ENCODE measurements at regions not wholly inside any gene's neighbourhood (a gene's known extent, or its start where the extent isn't known, plus 50 kb on each side); places are given as distances from the start of the nearest gene placed in this dataset.

GRCh38 chr14:95380350-95381042, 60.8 kb upstream of the CLMN start:
- Histone ChIP-seq H3K4me3 (no peak overlapping the region), H3K4me1 (ENCODE audit: control insufficient read depth in 1 of 2, low read depth in 2 of 2) (no peaks in the 10 kb centered on the region), H3K27ac (no peak overlapping the region), H3K27me3 (replicated peaks; ENCODE audit: insufficient read depth) (no peaks in the 10 kb centered on the region), H3K36me3 (no peaks in the 10 kb centered on the region), H3K9me3 (peaks cover 15% of the 10 kb centered on the region)
- no peak for ATAC-seq (ENCODE audit: insufficient number of reproducible peaks, low FRiP score, low read depth)
- no peak for TF ChIP-seq CTCF (IDR thresholded peaks at IDR 0.05)
- no peak for DNase-seq (ENCODE audit: low spot score)

GRCh38 chr14:95379634-95380033, 59.9 kb upstream of the CLMN start:
- ATAC-seq (ENCODE audit: insufficient number of reproducible peaks, low FRiP score, low read depth): no peak
- Histone ChIP-seq H3K36me3 (no peaks in the 10 kb centered on the region), H3K4me3 (no peak overlapping the region), H3K9me3 (peaks cover 15% of the 10 kb centered on the region), H3K27ac (no peak overlapping the region), H3K27me3 (replicated peaks; ENCODE audit: insufficient read depth) (no peaks in the 10 kb centered on the region), H3K4me1 (ENCODE audit: control insufficient read depth in 1 of 2, low read depth in 2 of 2) (no peaks in the 10 kb centered on the region)
- no peak for TF ChIP-seq CTCF (IDR thresholded peaks at IDR 0.05)
- no peak for DNase-seq (ENCODE audit: low spot score)

GRCh38 chr14:95375539-95376109, 55.9 kb upstream of the CLMN start:
- Histone ChIP-seq H3K27ac (no peak overlapping the region), H3K27me3 (replicated peaks; ENCODE audit: insufficient read depth) (no peaks in the 10 kb centered on the region), H3K4me1 (ENCODE audit: control insufficient read depth in 1 of 2, low read depth in 2 of 2) (no peaks in the 10 kb centered on the region), H3K9me3 (peaks cover 15% of the 10 kb centered on the region), H3K4me3 (no peak overlapping the region), H3K36me3 (no peaks in the 10 kb centered on the region)
- ATAC-seq (ENCODE audit: insufficient number of reproducible peaks, low FRiP score, low read depth): no peak
- DNase-seq (ENCODE audit: low spot score): no peak
- no peak for TF ChIP-seq CTCF (IDR thresholded peaks at IDR 0.05)

- Histone ChIP-seq H3K4me1 (ENCODE audit: control insufficient read depth in 1 of 2, low read depth in 2 of 2) (no peaks in the 10 kb centered on the region), H3K27ac (no peak overlapping the region), H3K9me3 (peaks cover 5% of the 10 kb centered on the region), H3K36me3 (no peaks in the 10 kb centered on the region), H3K4me3 (no peak overlapping the region), H3K27me3 (replicated peaks; ENCODE audit: insufficient read depth) (no peaks in the 10 kb centered on the region)
- TF ChIP-seq CTCF (IDR thresholded peaks at IDR 0.05): no peak
- ATAC-seq (ENCODE audit: insufficient number of reproducible peaks, low FRiP score, low read depth) (no peak), DNase-seq (ENCODE audit: low spot score) (no peak)
Observed at GRCh38 chr14:95374239-95374997, 54.7 kb upstream of the CLMN start.

- Histone ChIP-seq H3K4me3 (no peak overlapping the region), H3K27ac (no peak overlapping the region), H3K36me3 (no peaks in the 10 kb centered on the region), H3K27me3 (replicated peaks; ENCODE audit: insufficient read depth) (no peaks in the 10 kb centered on the region), H3K9me3 (no peaks in the 10 kb centered on the region), H3K4me1 (ENCODE audit: control insufficient read depth in 1 of 2, low read depth in 2 of 2) (no peaks in the 10 kb centered on the region)
- no peak for DNase-seq (ENCODE audit: low spot score)
- no peak for TF ChIP-seq CTCF (IDR thresholded peaks at IDR 0.05)
- no peak for ATAC-seq (ENCODE audit: insufficient number of reproducible peaks, low FRiP score, low read depth)
Observed at GRCh38 chr14:95370076-95370475, 50.4 kb upstream of the CLMN start.

All from thoracic aorta (tissue), 2 donors.